ENCODE measurements at regions not wholly inside any gene's neighbourhood (a gene's known extent, or its start where the extent isn't known, plus 50 kb on each side); places are given as distances from the start of the nearest gene placed in this dataset.

DNA sequence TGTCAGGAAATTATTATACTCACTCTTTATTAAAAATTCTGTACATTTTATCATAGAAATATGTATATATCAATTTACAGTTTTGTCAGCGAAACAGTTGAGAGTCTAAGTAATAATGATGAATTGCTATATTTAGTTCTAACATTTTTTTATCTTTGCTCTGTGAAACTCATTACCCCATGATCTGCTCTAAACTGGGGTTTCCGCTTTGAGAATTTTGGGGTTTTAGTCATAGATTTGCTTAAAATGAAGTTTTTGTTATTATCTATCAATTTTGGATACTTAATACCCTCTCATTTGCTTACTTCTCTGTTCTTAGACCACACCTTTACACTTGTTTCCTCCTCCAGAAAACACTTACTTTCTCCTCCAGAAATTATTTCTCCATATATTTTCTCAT is 333.8 kb upstream of the MPDZ start:
- Mint-ChIP-seq H3K4me1 (ENCODE audit: low read depth) (no peaks in the 10 kb centered on the region), H3K9me3 (no peaks in the 10 kb centered on the region), H3K36me3 (ENCODE audit: low read depth) (no peaks in the 10 kb centered on the region), H3K27me3 (ENCODE audit: insufficient read depth) (no peaks in the 10 kb centered on the region), H3K27ac (no peak overlapping the region), H3K4me3 (no peak overlapping the region)
- DNase-seq, result no peak
- no peak for TF ChIP-seq CTCF (IDR thresholded peaks at IDR 0.05)

DNA sequence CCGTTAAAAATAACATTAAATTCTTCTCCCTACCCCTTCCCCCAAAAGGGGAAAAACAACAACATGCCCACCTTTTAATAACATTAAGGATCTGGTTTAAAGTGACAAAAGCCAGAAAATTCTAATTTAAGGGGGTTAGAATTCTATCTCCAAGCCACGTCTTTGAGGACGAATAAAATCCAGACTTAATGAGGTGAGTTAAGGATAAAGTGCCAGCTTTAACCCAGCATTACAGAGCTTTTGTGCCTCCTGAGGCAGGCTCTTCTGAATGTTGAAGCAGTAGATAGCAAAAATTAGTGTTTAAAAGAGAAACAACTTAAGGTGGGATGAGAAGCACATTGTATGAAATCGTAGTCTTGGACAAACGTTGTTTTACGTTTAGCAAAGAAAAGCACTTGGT is 329.0 kb upstream of the MPDZ start:
- TF ChIP-seq CTCF (IDR thresholded peaks at IDR 0.05), result no peak
- H3K4me3 Mint-ChIP-seq, result no peak overlapping the region
- no peaks in the 10 kb centered on the region for H3K4me1 Mint-ChIP-seq (ENCODE audit: low read depth)
- DNase-seq, result no peak
- H3K36me3 Mint-ChIP-seq (ENCODE audit: low read depth), result no peaks in the 10 kb centered on the region
- no peaks in the 10 kb centered on the region for H3K27me3 Mint-ChIP-seq (ENCODE audit: insufficient read depth)
- no peaks in the 10 kb centered on the region; the same call in 1 of the 2 replicates for H3K9me3 Mint-ChIP-seq
- no peak overlapping the region for H3K27ac Mint-ChIP-seq

- Mint-ChIP-seq H3K27ac (no peak overlapping the region), H3K4me3 (no peak overlapping the region), H3K4me1 (ENCODE audit: low read depth) (no peaks in the 10 kb centered on the region), H3K27me3 (ENCODE audit: insufficient read depth) (no peaks in the 10 kb centered on the region), H3K36me3 (ENCODE audit: low read depth) (no peaks in the 10 kb centered on the region), H3K9me3 (no peaks in the 10 kb centered on the region; the same call in 1 of the 2 replicates)
- no peak for DNase-seq
- no peak for TF ChIP-seq CTCF (IDR thresholded peaks at IDR 0.05)
These were observed 328.3 kb upstream of the MPDZ start for GRCh38 chr9:13607481-13608441.

GRCh38 chr9:13606586-13606985 is 327.1 kb upstream of the MPDZ start:
- Mint-ChIP-seq H3K27ac (no peak overlapping the region), H3K36me3 (ENCODE audit: low read depth) (no peaks in the 10 kb centered on the region), H3K27me3 (ENCODE audit: insufficient read depth) (no peaks in the 10 kb centered on the region), H3K9me3 (no peaks in the 10 kb centered on the region; the same call in 1 of the 2 replicates), H3K4me3 (no peak overlapping the region), H3K4me1 (ENCODE audit: low read depth) (no peaks in the 10 kb centered on the region)
- DNase-seq, result no peak
- TF ChIP-seq CTCF (IDR thresholded peaks at IDR 0.05), result no peak

DNA sequence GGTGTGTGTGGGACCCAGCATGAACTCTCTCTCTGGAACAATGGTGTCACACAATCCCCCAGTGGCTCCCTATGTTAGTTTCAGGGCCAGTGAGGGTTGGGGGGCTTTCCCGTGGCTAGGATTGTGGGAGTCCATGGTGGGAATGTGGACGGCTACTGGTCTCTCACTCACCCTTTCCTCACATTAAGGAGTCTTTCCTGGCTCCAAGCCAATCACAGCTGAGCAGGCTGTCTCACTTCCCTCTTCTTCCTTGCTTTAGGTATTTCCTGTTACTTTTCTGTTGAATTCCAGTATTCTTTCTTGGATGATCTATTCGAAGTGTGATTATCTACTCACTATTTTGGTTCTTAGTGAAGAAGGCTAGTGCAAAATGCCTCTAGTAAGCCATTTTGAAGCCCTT is 324.4 kb upstream of the MPDZ start:
- Mint-ChIP-seq H3K9me3 (no peaks in the 10 kb centered on the region; the same call in 1 of the 2 replicates), H3K36me3 (ENCODE audit: low read depth) (no peaks in the 10 kb centered on the region), H3K4me1 (ENCODE audit: low read depth) (no peaks in the 10 kb centered on the region), H3K4me3 (no peak overlapping the region), H3K27ac (no peak overlapping the region), H3K27me3 (ENCODE audit: insufficient read depth) (no peaks in the 10 kb centered on the region)
- DNase-seq, result no peak
- TF ChIP-seq CTCF (IDR thresholded peaks at IDR 0.05), result no peak
